ENCODE measurements at regions not wholly inside any gene's neighbourhood (a gene's known extent, or its start where the extent isn't known, plus 50 kb on each side); places are given as distances from the start of the nearest gene placed in this dataset.

DNA sequence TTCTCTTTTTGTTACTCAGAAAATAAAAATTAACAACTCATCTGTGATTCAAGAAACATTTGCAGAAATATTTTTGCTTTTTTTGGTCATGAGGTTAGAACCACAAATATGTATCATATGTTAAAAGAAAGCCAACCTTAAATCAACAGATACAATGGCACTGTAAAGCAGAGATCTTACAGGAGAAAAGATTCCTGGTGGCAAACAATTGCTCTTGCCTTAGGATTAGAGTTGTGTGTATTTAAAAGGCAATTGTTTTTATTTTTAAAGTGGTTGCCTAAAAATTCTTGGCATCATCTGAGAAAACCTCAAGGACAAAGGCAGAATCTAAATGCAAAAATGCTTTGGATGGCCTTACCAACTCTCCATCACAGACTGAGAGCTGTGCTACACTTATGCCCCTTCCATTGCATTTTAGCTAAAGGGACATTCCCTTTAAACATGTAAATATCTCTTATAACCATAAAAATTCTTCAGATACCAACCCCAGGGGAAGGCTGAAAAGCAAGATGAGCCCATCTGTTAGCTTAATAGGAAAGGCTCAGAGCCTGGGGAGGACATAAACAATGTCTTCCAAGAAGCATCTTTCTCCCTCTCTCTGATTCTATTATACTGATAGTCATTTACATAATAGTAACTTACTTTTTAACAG, 100.4 kb downstream of the FAM114A2 start:
- TF ChIP-seq, protein P1, sequence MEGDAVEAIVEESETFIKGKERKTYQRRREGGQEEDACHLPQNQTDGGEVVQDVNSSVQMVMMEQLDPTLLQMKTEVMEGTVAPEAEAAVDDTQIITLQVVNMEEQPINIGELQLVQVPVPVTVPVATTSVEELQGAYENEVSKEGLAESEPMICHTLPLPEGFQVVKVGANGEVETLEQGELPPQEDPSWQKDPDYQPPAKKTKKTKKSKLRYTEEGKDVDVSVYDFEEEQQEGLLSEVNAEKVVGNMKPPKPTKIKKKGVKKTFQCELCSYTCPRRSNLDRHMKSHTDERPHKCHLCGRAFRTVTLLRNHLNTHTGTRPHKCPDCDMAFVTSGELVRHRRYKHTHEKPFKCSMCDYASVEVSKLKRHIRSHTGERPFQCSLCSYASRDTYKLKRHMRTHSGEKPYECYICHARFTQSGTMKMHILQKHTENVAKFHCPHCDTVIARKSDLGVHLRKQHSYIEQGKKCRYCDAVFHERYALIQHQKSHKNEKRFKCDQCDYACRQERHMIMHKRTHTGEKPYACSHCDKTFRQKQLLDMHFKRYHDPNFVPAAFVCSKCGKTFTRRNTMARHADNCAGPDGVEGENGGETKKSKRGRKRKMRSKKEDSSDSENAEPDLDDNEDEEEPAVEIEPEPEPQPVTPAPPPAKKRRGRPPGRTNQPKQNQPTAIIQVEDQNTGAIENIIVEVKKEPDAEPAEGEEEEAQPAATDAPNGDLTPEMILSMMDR (conservative IDR thresholded peaks at IDR 0.05; ENCODE audit: low read depth in 2 of 2): no peak
- TF ChIP-seq POLR2AphosphoS5 (IDR thresholded peaks at IDR 0.05; ENCODE audit: low read depth) (no peak), EZH2 (IDR thresholded peaks at IDR 0.05; ENCODE audit: low read depth, unreplicated experiment) (no peak), EZH2phosphoT487 (IDR thresholded peaks at IDR 0.05; ENCODE audit: unreplicated experiment) (no peak), STAT1 (IDR thresholded peaks at IDR 0.05; ENCODE audit: unreplicated experiment) (no peak), CREB1 (CRISPR knock-in tag; IDR thresholded peaks at IDR 0.05; ENCODE audit: low read depth) (no peak), NANOG (IDR thresholded peaks at IDR 0.05; ENCODE audit: borderline replicate concordance) (peak; percentile 35; the same call in 1 of the 2 replicates), JUNB (IDR thresholded peaks at IDR 0.05; ENCODE audit: unreplicated experiment) (no peak), ZNF114 (CRISPR knock-in tag; IDR thresholded peaks at IDR 0.05) (no peak)
- TF ChIP-seq, protein P2, sequence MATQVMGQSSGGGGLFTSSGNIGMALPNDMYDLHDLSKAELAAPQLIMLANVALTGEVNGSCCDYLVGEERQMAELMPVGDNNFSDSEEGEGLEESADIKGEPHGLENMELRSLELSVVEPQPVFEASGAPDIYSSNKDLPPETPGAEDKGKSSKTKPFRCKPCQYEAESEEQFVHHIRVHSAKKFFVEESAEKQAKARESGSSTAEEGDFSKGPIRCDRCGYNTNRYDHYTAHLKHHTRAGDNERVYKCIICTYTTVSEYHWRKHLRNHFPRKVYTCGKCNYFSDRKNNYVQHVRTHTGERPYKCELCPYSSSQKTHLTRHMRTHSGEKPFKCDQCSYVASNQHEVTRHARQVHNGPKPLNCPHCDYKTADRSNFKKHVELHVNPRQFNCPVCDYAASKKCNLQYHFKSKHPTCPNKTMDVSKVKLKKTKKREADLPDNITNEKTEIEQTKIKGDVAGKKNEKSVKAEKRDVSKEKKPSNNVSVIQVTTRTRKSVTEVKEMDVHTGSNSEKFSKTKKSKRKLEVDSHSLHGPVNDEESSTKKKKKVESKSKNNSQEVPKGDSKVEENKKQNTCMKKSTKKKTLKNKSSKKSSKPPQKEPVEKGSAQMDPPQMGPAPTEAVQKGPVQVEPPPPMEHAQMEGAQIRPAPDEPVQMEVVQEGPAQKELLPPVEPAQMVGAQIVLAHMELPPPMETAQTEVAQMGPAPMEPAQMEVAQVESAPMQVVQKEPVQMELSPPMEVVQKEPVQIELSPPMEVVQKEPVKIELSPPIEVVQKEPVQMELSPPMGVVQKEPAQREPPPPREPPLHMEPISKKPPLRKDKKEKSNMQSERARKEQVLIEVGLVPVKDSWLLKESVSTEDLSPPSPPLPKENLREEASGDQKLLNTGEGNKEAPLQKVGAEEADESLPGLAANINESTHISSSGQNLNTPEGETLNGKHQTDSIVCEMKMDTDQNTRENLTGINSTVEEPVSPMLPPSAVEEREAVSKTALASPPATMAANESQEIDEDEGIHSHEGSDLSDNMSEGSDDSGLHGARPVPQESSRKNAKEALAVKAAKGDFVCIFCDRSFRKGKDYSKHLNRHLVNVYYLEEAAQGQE (IDR thresholded peaks at IDR 0.05; ENCODE audit: unreplicated experiment): no peak
- TF ChIP-seq, protein P3, sequence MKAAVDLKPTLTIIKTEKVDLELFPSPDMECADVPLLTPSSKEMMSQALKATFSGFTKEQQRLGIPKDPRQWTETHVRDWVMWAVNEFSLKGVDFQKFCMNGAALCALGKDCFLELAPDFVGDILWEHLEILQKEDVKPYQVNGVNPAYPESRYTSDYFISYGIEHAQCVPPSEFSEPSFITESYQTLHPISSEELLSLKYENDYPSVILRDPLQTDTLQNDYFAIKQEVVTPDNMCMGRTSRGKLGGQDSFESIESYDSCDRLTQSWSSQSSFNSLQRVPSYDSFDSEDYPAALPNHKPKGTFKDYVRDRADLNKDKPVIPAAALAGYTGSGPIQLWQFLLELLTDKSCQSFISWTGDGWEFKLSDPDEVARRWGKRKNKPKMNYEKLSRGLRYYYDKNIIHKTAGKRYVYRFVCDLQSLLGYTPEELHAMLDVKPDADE (IDR thresholded peaks at IDR 0.05): no peak
- TF ChIP-seq, protein P4, sequence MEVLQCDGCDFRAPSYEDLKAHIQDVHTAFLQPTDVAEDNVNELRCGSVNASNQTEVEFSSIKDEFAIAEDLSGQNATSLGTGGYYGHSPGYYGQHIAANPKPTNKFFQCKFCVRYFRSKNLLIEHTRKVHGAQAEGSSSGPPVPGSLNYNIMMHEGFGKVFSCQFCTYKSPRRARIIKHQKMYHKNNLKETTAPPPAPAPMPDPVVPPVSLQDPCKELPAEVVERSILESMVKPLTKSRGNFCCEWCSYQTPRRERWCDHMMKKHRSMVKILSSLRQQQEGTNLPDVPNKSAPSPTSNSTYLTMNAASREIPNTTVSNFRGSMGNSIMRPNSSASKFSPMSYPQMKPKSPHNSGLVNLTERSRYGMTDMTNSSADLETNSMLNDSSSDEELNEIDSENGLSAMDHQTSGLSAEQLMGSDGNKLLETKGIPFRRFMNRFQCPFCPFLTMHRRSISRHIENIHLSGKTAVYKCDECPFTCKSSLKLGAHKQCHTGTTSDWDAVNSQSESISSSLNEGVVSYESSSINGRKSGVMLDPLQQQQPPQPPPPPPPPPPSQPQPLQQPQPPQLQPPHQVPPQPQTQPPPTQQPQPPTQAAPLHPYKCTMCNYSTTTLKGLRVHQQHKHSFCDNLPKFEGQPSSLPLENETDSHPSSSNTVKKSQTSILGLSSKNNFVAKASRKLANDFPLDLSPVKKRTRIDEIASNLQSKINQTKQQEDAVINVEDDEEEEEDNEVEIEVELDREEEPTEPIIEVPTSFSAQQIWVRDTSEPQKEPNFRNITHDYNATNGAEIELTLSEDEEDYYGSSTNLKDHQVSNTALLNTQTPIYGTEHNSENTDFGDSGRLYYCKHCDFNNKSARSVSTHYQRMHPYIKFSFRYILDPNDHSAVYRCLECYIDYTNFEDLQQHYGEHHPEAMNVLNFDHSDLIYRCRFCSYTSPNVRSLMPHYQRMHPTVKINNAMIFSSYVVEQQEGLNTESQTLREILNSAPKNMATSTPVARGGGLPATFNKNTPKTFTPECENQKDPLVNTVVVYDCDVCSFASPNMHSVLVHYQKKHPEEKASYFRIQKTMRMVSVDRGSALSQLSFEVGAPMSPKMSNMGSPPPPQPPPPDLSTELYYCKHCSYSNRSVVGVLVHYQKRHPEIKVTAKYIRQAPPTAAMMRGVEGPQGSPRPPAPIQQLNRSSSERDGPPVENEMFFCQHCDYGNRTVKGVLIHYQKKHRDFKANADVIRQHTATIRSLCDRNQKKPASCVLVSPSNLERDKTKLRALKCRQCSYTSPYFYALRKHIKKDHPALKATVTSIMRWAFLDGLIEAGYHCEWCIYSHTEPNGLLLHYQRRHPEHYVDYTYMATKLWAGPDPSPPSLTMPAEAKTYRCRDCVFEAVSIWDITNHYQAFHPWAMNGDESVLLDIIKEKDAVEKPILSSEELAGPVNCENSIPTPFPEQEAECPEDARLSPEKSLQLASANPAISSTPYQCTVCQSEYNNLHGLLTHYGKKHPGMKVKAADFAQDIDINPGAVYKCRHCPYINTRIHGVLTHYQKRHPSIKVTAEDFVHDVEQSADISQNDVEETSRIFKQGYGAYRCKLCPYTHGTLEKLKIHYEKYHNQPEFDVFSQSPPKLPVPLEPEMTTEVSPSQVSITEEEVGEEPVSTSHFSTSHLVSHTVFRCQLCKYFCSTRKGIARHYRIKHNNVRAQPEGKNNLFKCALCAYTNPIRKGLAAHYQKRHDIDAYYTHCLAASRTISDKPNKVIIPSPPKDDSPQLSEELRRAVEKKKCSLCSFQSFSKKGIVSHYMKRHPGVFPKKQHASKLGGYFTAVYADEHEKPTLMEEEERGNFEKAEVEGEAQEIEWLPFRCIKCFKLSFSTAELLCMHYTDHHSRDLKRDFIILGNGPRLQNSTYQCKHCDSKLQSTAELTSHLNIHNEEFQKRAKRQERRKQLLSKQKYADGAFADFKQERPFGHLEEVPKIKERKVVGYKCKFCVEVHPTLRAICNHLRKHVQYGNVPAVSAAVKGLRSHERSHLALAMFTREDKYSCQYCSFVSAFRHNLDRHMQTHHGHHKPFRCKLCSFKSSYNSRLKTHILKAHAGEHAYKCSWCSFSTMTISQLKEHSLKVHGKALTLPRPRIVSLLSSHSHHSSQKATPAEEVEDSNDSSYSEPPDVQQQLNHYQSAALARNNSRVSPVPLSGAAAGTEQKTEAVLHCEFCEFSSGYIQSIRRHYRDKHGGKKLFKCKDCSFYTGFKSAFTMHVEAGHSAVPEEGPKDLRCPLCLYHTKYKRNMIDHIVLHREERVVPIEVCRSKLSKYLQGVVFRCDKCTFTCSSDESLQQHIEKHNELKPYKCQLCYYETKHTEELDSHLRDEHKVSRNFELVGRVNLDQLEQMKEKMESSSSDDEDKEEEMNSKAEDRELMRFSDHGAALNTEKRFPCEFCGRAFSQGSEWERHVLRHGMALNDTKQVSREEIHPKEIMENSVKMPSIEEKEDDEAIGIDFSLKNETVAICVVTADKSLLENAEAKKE (CRISPR knock-in tag; IDR thresholded peaks at IDR 0.05): no peak

All from GM23338 (cell line).